PC-9 (cell line): ENCODE measurements at regions not wholly inside any gene's neighbourhood (a gene's known extent, or its start where the extent isn't known, plus 50 kb on each side); places are given as distances from the start of the nearest gene placed in this dataset.

ENCODE experiments used
- EZH2 ChIP-seq: fragments of 200-600 bp; sonication (generic); IDR thresholded peaks from 2 replicates; pipeline ENCODE4 v1.8.0; 2017; ENCODE audit warnings: antibody characterized with exemption, low read depth
- TF ChIP-seq, protein P1 (sequence below): fragments of 200-600 bp; sonication (generic); conservative IDR thresholded peaks from 2 replicates; pipeline ENCODE4 v1.6.1; 2017; ENCODE audit warnings: mixed run types, antibody characterized with exemption, mild to moderate bottlenecking, moderate library complexity

DNA sequence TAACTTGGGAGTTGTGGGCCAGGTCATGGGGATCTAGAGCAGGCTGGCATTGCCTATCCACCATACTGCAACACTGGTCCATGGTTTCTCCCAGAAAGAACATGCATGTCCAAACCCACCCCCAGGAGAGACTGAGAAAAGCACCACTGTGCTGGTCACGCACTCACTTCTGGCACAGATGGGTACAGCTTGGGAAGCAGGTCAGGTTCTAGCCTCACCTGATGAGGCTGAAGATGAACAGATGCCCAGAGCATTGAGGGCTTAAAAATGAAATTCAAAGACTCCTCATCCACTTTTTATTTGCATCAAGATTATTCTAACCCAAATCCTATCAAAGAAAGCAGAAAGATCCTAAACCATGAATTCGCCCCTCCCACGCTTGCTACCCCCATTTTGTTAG is 125.9 kb upstream of the RAI2 start:
- TF ChIP-seq, protein P1, sequence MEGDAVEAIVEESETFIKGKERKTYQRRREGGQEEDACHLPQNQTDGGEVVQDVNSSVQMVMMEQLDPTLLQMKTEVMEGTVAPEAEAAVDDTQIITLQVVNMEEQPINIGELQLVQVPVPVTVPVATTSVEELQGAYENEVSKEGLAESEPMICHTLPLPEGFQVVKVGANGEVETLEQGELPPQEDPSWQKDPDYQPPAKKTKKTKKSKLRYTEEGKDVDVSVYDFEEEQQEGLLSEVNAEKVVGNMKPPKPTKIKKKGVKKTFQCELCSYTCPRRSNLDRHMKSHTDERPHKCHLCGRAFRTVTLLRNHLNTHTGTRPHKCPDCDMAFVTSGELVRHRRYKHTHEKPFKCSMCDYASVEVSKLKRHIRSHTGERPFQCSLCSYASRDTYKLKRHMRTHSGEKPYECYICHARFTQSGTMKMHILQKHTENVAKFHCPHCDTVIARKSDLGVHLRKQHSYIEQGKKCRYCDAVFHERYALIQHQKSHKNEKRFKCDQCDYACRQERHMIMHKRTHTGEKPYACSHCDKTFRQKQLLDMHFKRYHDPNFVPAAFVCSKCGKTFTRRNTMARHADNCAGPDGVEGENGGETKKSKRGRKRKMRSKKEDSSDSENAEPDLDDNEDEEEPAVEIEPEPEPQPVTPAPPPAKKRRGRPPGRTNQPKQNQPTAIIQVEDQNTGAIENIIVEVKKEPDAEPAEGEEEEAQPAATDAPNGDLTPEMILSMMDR = no peak
- TF ChIP-seq EZH2 = no peak
